Right lobe of liver (tissue), 6 donors: ENCODE measurements at regions not wholly inside any gene's neighbourhood (a gene's known extent, or its start where the extent isn't known, plus 50 kb on each side); places are given as distances from the start of the nearest gene placed in this dataset.

ENCODE experiments used
- ATAC-seq, 4 donors: fragments of 200-7000 bp; cut with Tn5 transposase; one replicate each; pipeline ENCODE4 v1.9.1; 2020; ENCODE audit warnings: mild to moderate bottlenecking in 4 of 4, moderate library complexity in 4 of 4
- DNase-seq, 3 donors: peaks; one replicate each; pipeline ENCODE4 v3.0.0-alpha.2; 2020
- H3K27ac ChIP-seq, 3 donors: fragments of 200-600 bp; one replicate each; pipeline ENCODE4 v1.8.0; 2022
- H3K27me3 ChIP-seq, 2 donors: fragments of 200-600 bp; one replicate each; pipeline ENCODE4 v1.8.0; 2022
- H3K36me3 ChIP-seq, 4 donors: fragments of 200-600 bp; sonication (generic) in 1 of 4; one replicate each; pipeline versions ENCODE4 v1.5.1 to v1.8.0; 2017 to 2022; ENCODE audit warnings: control low read depth in 1 of 4
- H3K4me1 ChIP-seq, 4 donors: fragments of 200-600 bp; sonication (generic) in 1 of 4; one replicate each; pipeline versions ENCODE4 v1.5.1 to v1.8.0; 2017 to 2022; ENCODE audit warnings: control low read depth in 1 of 4
- H3K4me3 ChIP-seq, 3 donors: fragments of 200-600 bp; one replicate each; pipeline ENCODE4 v1.8.0; 2022
- H3K9me3 ChIP-seq, 4 donors: fragments of 200-600 bp; sonication (generic) in 1 of 4; one replicate each; pipeline versions ENCODE4 v1.5.1 to v1.8.0; 2017 to 2022; ENCODE audit warnings: control low read depth in 1 of 4
- POLR2A ChIP-seq: fragments of 450-650 bp; IDR thresholded peaks from one replicate; pipeline ENCODE4 v1.6.1; 2017; ENCODE audit warnings: antibody characterized with exemption, mild to moderate bottlenecking
- WGBS: methylation state at CpG from one replicate; pipeline ENCODE4 v1.1.6; 2018; ENCODE audit warnings: low coverage, low lambda C conversion rate; ENCODE audit not compliant: insufficient coverage; ENCODE audit errors: missing lambda C conversion rate; 5-methylcytosine and 5-hydroxymethylcytosine counted together
- intact Hi-C, 2 donors: fragments of 100-400 bp; cut with DNase I; formaldehyde crosslinking; loops; one replicate each; pipeline versions ENCODE4 v1.11.2 to v1.14.1; 2022
- TF ChIP-seq, protein P1 (sequence below), 4 donors: fragments of 200-600 bp in 3 of 4; fragments of 450-650 bp in 1 of 4; IDR thresholded peaks; one replicate each; pipeline versions ENCODE4 v1.5.1 to v1.8.0; 2016 to 2022; ENCODE audit warnings: antibody characterized with exemption in 4 of 4, mild to moderate bottlenecking in 2 of 4
- donor health status: DM: no; HTN: yes; CAD: no.
- donor health status: DM: no; HTN: no; CAD: no.
- donor health status: DM: no; HTN: no; CAD: no.
- donor health status: DM: no; HTN: yes; CAD: no.
- donor health status: DM: no; HTN: yes; CAD: no.

DNA sequence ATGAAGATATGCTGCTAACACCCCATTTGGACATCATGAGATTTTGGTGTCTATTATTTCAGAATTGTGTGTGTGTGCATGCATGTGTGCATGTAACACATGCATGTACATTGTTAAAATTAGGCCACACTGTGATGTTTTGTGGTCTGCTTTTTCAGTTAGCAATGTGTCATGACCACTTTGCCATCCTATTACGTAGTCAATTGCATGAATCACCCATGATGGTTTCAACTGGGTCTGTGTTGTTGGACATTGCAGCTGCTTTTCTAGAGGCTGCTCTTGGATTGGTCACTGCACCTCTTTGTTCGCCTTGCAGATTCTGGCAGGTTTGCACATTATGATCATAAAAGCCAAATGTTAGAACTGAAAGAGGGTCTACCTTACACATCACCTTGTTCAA is 101.0 kb upstream of the THBS1 start:
- no peak overlapping the region for H3K27ac ChIP-seq
- H3K36me3 ChIP-seq: no peaks in the 10 kb centered on the region
- no peak for TF ChIP-seq POLR2A
- TF ChIP-seq, protein P1, sequence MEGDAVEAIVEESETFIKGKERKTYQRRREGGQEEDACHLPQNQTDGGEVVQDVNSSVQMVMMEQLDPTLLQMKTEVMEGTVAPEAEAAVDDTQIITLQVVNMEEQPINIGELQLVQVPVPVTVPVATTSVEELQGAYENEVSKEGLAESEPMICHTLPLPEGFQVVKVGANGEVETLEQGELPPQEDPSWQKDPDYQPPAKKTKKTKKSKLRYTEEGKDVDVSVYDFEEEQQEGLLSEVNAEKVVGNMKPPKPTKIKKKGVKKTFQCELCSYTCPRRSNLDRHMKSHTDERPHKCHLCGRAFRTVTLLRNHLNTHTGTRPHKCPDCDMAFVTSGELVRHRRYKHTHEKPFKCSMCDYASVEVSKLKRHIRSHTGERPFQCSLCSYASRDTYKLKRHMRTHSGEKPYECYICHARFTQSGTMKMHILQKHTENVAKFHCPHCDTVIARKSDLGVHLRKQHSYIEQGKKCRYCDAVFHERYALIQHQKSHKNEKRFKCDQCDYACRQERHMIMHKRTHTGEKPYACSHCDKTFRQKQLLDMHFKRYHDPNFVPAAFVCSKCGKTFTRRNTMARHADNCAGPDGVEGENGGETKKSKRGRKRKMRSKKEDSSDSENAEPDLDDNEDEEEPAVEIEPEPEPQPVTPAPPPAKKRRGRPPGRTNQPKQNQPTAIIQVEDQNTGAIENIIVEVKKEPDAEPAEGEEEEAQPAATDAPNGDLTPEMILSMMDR (IDR thresholded peaks at IDR 0.05): no peak
- 86% methylated on average over 2 of the region's 2 CpGs for WGBS
- H3K4me1 ChIP-seq: no peaks in the 10 kb centered on the region
- ATAC-seq (no peak), DNase-seq (no peak)
- H3K4me3 ChIP-seq: no peak overlapping the region
- no peaks in the 10 kb centered on the region for H3K27me3 ChIP-seq
- intact Hi-C loops: no loop called here
- peaks cover 0 to 3% (median 0%) of the 10 kb centered on the region in 4 donors for H3K9me3 ChIP-seq

DNA sequence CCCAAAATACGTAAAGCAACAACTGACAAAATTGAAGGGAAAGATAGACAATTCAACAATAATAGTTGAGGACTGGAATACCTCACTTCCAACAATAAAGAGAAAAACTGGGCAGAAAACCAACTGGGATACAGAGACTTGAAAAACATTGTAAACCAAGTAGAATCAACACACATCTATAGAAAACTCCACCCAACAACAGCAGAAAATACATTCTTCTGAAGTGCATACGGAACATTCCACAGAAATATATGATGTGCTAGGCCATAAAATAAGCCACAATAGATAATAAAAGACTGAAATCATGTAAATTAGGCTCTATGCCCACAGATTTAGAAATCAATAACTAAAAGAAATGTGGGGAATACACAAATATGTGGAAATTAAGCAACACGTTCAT is 98.4 kb upstream of the THBS1 start:
- ATAC-seq: no peak
- H3K4me3 ChIP-seq: no peak overlapping the region
- H3K36me3 ChIP-seq: no peaks in the 10 kb centered on the region
- H3K9me3 ChIP-seq: no peaks in the 10 kb centered on the region
- no peaks in the 10 kb centered on the region for H3K4me1 ChIP-seq
- no peak overlapping the region for H3K27ac ChIP-seq
- intact Hi-C loops: no loop called here
- TF ChIP-seq, protein P1 (IDR thresholded peaks at IDR 0.05): no peak
- TF ChIP-seq POLR2A: no peak
- no peak for DNase-seq
- no peaks in the 10 kb centered on the region for H3K27me3 ChIP-seq
- WGBS: 57% methylated on average over 3 of the region's 3 CpGs

DNA sequence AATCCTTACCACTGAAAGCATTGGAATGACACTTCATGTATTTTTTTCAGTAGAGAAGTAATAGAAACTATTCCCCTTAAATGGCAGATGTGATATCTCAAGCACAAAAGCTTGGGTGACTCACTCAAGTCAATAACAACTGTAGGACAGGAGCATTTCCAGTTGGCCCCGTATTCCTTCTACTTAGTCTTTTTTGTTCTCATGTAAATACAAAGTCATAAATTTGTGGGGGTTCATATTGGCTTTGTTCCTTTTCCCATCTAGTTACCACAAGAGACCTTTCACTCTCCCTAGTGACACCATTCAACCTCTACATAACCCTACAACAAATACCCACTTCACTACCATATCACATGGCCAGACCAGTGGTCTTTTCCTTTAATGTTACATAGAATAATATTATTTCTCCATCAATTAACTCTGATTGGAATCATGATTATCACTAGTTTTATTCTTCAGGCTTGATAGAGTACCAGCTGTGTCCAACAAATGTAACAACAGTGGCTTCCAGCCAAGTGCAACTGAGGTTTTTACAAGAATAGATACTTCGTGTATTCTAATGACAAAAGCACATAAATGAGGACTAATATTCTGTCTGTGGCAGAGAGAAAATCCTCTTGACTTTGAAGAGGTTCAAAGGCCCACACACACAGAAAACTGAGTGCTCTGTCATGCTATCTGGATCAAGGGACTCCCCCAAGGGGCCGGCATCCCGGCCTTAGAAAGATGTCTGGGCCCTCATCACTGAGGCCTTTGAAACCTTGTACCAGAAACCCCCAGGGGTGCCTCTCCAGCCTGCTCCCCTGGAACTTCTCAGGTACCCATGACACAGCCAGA is 94.0 kb upstream of the THBS1 start:
- TF ChIP-seq, protein P1 (IDR thresholded peaks at IDR 0.05): no peak
- no peak for TF ChIP-seq POLR2A
- ATAC-seq (no peak), DNase-seq (no peak)
- Histone ChIP-seq H3K36me3 (no peaks in the 10 kb centered on the region), H3K27ac (no peak overlapping the region), H3K4me3 (no peak overlapping the region), H3K27me3 (no peaks in the 10 kb centered on the region), H3K9me3 (no peaks in the 10 kb centered on the region), H3K4me1 (no peaks in the 10 kb centered on the region)
- 38% methylated on average over 1 of the region's 4 CpGs for WGBS
- intact Hi-C loops: no loop called here

DNA sequence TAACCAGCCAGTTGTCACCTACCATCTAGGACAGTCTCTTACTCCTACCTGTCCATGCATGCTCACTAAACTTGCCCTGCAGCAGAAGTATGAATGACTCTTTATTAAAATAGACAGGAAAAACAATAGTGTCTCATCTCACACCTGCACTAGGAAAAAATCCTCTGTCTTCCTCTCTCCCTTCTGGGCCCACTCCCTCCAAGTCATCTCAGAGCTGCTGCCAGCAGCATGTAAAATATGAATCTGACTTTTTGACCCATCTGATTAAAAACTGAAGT is 93.5 kb upstream of the THBS1 start:
- Histone ChIP-seq H3K4me3 (no peak overlapping the region), H3K27me3 (no peaks in the 10 kb centered on the region), H3K9me3 (no peaks in the 10 kb centered on the region), H3K4me1 (no peaks in the 10 kb centered on the region), H3K27ac (no peak overlapping the region), H3K36me3 (no peaks in the 10 kb centered on the region)
- no peak for ATAC-seq
- no peak for DNase-seq
- intact Hi-C loops: no loop called here
- TF ChIP-seq, protein P1 (IDR thresholded peaks at IDR 0.05): no peak
- no peak for TF ChIP-seq POLR2A

DNA sequence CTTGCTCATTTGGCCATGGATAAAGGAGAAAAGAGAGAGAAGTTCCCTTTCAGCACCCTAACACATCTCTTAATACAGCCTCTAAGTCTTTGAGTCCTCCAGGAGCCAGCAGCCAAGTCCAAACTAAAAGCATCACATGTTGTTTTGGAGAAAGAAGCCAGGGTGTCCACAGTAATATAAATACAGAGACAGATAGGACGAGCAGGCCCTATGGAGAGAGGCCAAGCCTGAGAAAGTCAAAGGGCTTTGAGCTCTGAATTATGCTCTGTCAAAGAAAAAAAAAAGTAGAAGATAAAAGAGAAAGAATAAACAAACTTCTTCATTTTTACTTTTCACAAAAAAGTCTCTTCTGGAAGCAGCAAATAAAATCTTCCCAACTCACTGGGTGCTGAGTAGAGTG is 92.4 kb upstream of the THBS1 start:
- Histone ChIP-seq H3K4me1 (no peaks in the 10 kb centered on the region), H3K36me3 (no peaks in the 10 kb centered on the region), H3K27ac (no peak overlapping the region), H3K4me3 (no peak overlapping the region), H3K9me3 (no peaks in the 10 kb centered on the region), H3K27me3 (no peaks in the 10 kb centered on the region)
- 23% methylated on average over 1 of the region's 1 CpG for WGBS
- no peak for TF ChIP-seq POLR2A
- TF ChIP-seq, protein P1 (IDR thresholded peaks at IDR 0.05): no peak
- ATAC-seq: peak in 3 of 4 donors; percentile 18 to 29 (median 23)
- no peak for DNase-seq
- intact Hi-C loops: no loop called here
